ENCODE measurements at regions not wholly inside any gene's neighbourhood (a gene's known extent, or its start where the extent isn't known, plus 50 kb on each side); places are given as distances from the start of the nearest gene placed in this dataset.

DNA sequence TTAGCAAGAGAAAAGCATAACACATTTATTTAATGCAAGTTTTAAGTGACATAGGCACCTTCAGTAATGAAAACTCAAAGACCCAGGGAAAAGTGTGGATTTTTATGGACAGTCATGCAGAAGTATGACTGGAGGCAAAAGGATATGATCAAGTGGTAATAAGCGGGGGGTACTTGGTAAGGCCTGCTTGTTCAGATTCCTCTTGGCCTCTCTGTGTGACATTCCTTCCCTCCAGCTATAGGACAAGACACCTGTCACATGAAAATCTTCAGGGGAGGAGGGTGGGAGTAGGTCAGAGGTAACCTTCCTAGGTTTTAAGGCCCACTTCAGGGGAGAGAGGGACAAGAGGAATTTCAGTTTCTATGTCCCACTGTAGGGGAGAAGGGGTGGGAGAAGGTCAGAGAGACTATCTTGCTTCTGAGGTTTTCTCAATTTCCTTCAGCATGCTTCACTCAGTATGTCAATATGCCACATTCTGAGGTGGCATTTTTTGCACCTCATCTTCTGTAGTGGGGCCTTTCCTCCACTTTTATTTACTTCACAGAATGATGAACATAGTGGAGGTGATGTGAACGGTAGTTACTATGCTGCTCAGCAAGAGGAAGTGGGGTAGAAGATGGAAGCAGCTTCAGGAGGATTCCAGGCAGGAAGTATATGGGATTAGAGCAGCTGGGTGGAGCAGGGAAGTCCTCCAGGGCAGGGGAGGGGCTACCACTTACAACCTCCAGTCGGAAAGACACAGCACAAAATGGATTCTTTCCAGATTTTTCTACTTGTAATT, 73.2 kb upstream of the RFC3 start:
- TF ChIP-seq, protein P1, sequence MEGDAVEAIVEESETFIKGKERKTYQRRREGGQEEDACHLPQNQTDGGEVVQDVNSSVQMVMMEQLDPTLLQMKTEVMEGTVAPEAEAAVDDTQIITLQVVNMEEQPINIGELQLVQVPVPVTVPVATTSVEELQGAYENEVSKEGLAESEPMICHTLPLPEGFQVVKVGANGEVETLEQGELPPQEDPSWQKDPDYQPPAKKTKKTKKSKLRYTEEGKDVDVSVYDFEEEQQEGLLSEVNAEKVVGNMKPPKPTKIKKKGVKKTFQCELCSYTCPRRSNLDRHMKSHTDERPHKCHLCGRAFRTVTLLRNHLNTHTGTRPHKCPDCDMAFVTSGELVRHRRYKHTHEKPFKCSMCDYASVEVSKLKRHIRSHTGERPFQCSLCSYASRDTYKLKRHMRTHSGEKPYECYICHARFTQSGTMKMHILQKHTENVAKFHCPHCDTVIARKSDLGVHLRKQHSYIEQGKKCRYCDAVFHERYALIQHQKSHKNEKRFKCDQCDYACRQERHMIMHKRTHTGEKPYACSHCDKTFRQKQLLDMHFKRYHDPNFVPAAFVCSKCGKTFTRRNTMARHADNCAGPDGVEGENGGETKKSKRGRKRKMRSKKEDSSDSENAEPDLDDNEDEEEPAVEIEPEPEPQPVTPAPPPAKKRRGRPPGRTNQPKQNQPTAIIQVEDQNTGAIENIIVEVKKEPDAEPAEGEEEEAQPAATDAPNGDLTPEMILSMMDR (IDR thresholded peaks at IDR 0.05), result no peak
- no peak for TF ChIP-seq POLR2A (IDR thresholded peaks at IDR 0.05)
- no peak for TF ChIP-seq POLR2AphosphoS5 (IDR thresholded peaks at IDR 0.05)
- TF ChIP-seq EP300 (IDR thresholded peaks at IDR 0.05), result no peak
